ENCODE measurements at regions not wholly inside any gene's neighbourhood (a gene's known extent, or its start where the extent isn't known, plus 50 kb on each side); places are given as distances from the start of the nearest gene placed in this dataset.

DNA sequence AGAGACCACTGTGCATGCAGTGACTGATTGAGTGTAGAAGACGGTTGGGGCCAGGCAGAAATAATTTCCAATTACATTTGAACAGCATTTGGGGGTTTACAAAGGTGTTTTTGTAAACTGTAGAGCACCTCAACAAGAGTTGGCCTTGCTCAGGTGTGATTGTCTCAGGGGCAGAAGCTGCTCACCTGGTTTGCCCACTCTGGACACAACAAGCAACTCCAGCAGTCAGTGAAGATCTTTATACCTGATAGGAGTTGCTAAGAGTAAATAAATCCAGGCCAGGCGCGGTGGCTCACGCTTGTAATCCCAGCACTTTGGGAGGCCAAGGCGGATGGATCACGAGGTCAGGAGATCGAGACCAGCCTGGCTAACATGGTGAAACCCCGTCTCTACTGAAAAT is 221.3 kb downstream of the RAB28 start:
- no CpG with 5 or more reads among the region's 8 CpGs for WGBS (ENCODE audit: insufficient coverage)

GRCh38 chr4:13261486-13262257 is 222.5 kb downstream of the RAB28 start:
- Histone ChIP-seq H3K9ac (ENCODE audit: insufficient read depth, low read length, poor library complexity, severe bottlenecking) (no peak overlapping the region), H2AFZ (ENCODE audit: insufficient read depth, low read depth, low read length, poor library complexity, severe bottlenecking) (no peak overlapping the region), H3K79me2 (ENCODE audit: insufficient read depth, low read length) (no peaks in the 10 kb centered on the region), H3K4me2 (replicated peaks; ENCODE audit: extremely low read depth, low read length, poor library complexity, severe bottlenecking) (no peak overlapping the region), H3K9me3 (replicated peaks in 1 of 2; ENCODE audit: control insufficient read depth in 1 of 2, insufficient read depth in 1 of 2, low read length in 2 of 2) (peaks cover 0 to 5% of the 10 kb centered on the region in 2 donors), H3K27me3 (ENCODE audit: control insufficient read depth in 2 of 2, insufficient read depth in 2 of 2, low read length in 2 of 2) (no peaks in the 10 kb centered on the region), H3K4me3 (replicated peaks in 1 of 3; ENCODE audit: low read depth in 2 of 3, low read length in 3 of 3) (no peak overlapping the region), H3K36me3 (replicated peaks in 1 of 2; ENCODE audit: control insufficient read depth in 1 of 2, insufficient read depth in 2 of 2, low read length in 2 of 2) (no peaks in the 10 kb centered on the region), H3K4me1 (ENCODE audit: control insufficient read depth in 1 of 2, insufficient read depth in 2 of 2, low read length in 2 of 2) (no peaks in the 10 kb centered on the region), H3K27ac (ENCODE audit: low read depth in 1 of 2, low read length in 2 of 2) (no peak overlapping the region), H4K20me1 (ENCODE audit: insufficient read depth, low read length) (no peaks in the 10 kb centered on the region)
- H3K36me3 Mint-ChIP-seq, result no peaks in the 10 kb centered on the region
- no CpG with 5 or more reads among the region's 1 CpG for WGBS (ENCODE audit: insufficient coverage)
- H3K4me1 Mint-ChIP-seq, result no peaks in the 10 kb centered on the region
- TF ChIP-seq, protein P1, sequence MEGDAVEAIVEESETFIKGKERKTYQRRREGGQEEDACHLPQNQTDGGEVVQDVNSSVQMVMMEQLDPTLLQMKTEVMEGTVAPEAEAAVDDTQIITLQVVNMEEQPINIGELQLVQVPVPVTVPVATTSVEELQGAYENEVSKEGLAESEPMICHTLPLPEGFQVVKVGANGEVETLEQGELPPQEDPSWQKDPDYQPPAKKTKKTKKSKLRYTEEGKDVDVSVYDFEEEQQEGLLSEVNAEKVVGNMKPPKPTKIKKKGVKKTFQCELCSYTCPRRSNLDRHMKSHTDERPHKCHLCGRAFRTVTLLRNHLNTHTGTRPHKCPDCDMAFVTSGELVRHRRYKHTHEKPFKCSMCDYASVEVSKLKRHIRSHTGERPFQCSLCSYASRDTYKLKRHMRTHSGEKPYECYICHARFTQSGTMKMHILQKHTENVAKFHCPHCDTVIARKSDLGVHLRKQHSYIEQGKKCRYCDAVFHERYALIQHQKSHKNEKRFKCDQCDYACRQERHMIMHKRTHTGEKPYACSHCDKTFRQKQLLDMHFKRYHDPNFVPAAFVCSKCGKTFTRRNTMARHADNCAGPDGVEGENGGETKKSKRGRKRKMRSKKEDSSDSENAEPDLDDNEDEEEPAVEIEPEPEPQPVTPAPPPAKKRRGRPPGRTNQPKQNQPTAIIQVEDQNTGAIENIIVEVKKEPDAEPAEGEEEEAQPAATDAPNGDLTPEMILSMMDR (IDR thresholded peaks at IDR 0.05), result no peak
- H3K27ac Mint-ChIP-seq, result no peak overlapping the region
- no peaks in the 10 kb centered on the region for H3K27me3 Mint-ChIP-seq (ENCODE audit: low read depth in 3 of 3)
- peaks cover 2 to 12% (median 6%) of the 10 kb centered on the region in 7 donors for H3K9me3 Mint-ChIP-seq
- DNase-seq, result no peak
- no peak overlapping the region for H3K4me3 Mint-ChIP-seq
- intact Hi-C loops (cut with micrococcal nuclease), result no loop called here

More for the DNA sequence above, 221.3 kb downstream of the RAB28 start:
- Histone ChIP-seq H3K4me1 (ENCODE audit: control insufficient read depth in 1 of 2, insufficient read depth in 2 of 2, low read length in 2 of 2) (no peaks in the 10 kb centered on the region), H2AFZ (ENCODE audit: insufficient read depth, low read depth, low read length, poor library complexity, severe bottlenecking) (no peak overlapping the region), H4K20me1 (ENCODE audit: insufficient read depth, low read length) (no peaks in the 10 kb centered on the region), H3K9ac (ENCODE audit: insufficient read depth, low read length, poor library complexity, severe bottlenecking) (no peak overlapping the region), H3K4me2 (replicated peaks; ENCODE audit: extremely low read depth, low read length, poor library complexity, severe bottlenecking) (no peak overlapping the region), H3K36me3 (replicated peaks in 1 of 2; ENCODE audit: control insufficient read depth in 1 of 2, insufficient read depth in 2 of 2, low read length in 2 of 2) (no peaks in the 10 kb centered on the region), H3K9me3 (replicated peaks in 1 of 2; ENCODE audit: control insufficient read depth in 1 of 2, insufficient read depth in 1 of 2, low read length in 2 of 2) (peaks cover 0 to 3% of the 10 kb centered on the region in 2 donors), H3K27ac (ENCODE audit: low read depth in 1 of 2, low read length in 2 of 2) (no peak overlapping the region), H3K79me2 (ENCODE audit: insufficient read depth, low read length) (no peaks in the 10 kb centered on the region), H3K4me3 (replicated peaks in 1 of 3; ENCODE audit: low read depth in 2 of 3, low read length in 3 of 3) (no peak overlapping the region), H3K27me3 (ENCODE audit: control insufficient read depth in 2 of 2, insufficient read depth in 2 of 2, low read length in 2 of 2) (no peaks in the 10 kb centered on the region)
- intact Hi-C loops (cut with micrococcal nuclease), result no loop called here
- H3K27ac Mint-ChIP-seq, result no peak overlapping the region
- no peaks in the 10 kb centered on the region for H3K27me3 Mint-ChIP-seq (ENCODE audit: low read depth in 3 of 3)
- H3K4me1 Mint-ChIP-seq, result no peaks in the 10 kb centered on the region
- H3K9me3 Mint-ChIP-seq, result peaks cover 2 to 14% (median 7%) of the 10 kb centered on the region in 7 donors
- H3K36me3 Mint-ChIP-seq, result no peaks in the 10 kb centered on the region
- DNase-seq, result no peak
- TF ChIP-seq, protein P1 (IDR thresholded peaks at IDR 0.05), result no peak
- H3K4me3 Mint-ChIP-seq, result no peak overlapping the region
